ENCODE measurements at regions not wholly inside any gene's neighbourhood (a gene's known extent, or its start where the extent isn't known, plus 50 kb on each side); places are given as distances from the start of the nearest gene placed in this dataset.
"Not testable (repeated sequence)": the region's sequence is repeated elsewhere in the genome, so short reads cannot be mapped to it uniquely, and the experiment has no call there.

GRCh38 chr9:102507044-102507687, 488.0 kb upstream of the CYLC2 start:
- FAIRE-seq (no peak), DNase-seq (ENCODE audit: low spot score) (no peak)

GRCh38 chr9:102506406-102506805, 488.7 kb upstream of the CYLC2 start:
- no peak for FAIRE-seq
- DNase-seq (ENCODE audit: low spot score), result no peak

- no peak for FAIRE-seq
- no peak for DNase-seq (ENCODE audit: low spot score)
These were observed 495.7 kb upstream of the CYLC2 start for GRCh38 chr9:102499468-102499867.

- FAIRE-seq (no peak), DNase-seq (ENCODE audit: low spot score) (no peak)
These were observed 497.4 kb upstream of the CYLC2 start for GRCh38 chr9:102497709-102498108.

DNA sequence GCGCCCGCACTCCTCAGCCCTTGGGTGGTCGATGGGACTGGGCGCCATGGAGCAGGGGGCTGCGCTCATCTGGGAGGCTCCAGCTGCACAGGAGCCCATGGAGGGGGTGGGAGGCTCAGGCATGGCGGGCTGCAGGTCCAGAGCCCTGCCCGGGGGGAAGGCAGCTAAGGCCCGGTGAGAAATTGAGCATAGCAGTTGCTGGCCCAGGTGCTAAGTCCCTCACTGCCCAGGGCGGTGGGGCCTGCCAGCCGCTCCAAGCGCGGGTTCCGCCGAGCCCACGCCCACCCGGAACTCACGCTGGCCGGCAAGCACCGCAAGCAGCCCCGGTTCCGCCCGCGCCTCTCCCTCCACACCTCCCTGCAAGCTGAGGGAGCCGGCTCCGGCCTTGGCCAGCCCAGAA, 508.2 kb upstream of the CYLC2 start:
- FAIRE-seq; DNase-seq (ENCODE audit: low spot score): not testable (repeated sequence)

DNA sequence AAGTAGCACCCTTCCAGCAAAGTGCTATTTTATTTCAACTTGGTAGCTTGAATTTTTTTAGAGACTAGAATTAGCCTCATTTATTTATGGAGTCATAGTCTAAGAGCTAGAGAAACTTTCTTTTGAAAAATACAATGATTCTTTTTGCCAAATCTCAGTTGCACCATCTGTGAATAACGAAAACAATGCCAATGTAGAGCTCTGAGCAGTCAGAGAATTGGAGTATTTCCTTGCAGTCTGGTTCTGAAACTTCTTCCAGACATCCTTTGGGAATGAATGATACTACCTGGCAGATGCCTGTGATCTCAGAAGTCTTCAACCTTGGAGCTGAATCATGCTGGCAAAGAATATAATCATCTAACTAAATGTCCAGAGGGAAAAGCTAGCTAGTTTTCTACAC, 511.5 kb upstream of the CYLC2 start:
- FAIRE-seq, result no peak
- no peak for DNase-seq (ENCODE audit: low spot score)

- FAIRE-seq (peak; percentile 58), DNase-seq (ENCODE audit: low spot score) (no peak)
These were observed 512.4 kb upstream of the CYLC2 start for GRCh38 chr9:102482776-102483175.

DNA sequence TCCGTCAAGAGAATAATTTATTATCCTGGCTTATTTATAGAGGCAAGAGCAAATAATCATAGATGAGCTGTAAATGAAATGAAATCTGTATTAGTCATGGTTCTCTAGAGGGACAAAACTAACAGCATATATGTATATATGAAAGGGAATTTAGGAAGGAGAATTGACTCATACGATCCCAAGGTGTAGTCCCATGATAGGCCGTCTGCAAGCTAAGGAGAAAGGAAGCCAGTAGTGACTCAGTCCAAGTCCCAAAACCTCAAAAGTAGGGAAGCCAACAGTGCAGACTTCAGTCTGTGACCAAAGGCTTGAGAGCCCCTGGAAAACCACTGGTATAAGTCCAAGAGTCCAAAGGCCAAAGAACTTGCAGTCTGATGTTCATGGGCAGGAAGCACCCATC, 515.9 kb upstream of the CYLC2 start:
- no peak for FAIRE-seq
- DNase-seq (ENCODE audit: low spot score), result no peak

DNA sequence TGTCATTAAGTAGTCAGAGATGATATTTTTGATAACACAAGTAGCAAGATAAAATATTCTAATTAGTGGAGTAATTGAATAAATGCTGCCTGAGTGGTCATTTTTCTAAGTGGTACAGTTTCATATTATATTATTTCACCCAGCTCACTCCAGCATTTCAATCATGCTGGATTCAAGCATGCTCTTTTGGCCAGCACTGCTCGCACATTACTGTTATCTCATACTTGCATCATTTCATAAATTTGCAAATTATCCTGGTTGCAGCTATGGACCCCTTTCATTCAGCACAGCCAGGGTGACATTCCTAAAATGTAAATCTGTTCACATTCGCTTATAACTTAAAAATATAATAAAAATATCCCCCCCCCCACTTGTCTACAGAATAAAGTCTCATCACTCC, 520.8 kb upstream of the CYLC2 start:
- FAIRE-seq (no peak), DNase-seq (ENCODE audit: low spot score) (no peak)

GRCh38 chr9:102469430-102469829, 525.7 kb upstream of the CYLC2 start:
- not testable (repeated sequence) for DNase-seq (ENCODE audit: low spot score); FAIRE-seq

DNA sequence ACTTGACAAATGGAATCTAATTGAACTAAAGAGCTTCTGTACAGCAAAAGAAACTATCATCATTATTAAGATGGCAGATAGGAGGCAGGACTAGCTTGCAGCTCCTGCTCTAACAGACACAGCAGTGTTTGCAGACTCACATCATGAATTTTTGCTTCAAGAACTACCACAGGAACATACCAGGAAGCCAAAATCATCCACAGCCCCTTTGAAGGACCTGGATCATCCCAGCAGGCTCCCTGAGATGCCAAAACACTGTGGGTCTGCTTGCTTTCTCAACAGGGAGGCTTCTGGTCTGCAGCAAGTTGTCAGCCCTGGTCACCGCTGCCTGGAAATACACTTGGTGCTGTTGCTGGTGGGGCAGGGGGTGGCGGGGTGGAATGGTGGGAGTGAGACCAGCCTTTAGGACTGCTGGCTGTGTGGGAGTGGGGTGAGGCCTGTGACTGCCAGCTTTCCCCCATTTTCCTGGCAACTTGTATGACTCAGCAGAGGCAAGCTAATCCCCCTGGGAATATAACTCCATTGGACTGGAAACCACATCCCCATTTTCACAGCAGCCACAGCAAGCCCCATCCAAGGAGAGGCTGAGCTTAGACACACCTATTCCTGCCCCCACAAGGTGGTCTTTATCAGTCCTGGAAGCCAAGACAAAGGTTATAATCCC, 533.8 kb upstream of the CYLC2 start:
- DNase-seq (ENCODE audit: low spot score) (no peak), FAIRE-seq (no peak)

GRCh38 chr9:102459828-102460227, 535.3 kb upstream of the CYLC2 start:
- FAIRE-seq (no peak), DNase-seq (ENCODE audit: low spot score) (no peak)

DNA sequence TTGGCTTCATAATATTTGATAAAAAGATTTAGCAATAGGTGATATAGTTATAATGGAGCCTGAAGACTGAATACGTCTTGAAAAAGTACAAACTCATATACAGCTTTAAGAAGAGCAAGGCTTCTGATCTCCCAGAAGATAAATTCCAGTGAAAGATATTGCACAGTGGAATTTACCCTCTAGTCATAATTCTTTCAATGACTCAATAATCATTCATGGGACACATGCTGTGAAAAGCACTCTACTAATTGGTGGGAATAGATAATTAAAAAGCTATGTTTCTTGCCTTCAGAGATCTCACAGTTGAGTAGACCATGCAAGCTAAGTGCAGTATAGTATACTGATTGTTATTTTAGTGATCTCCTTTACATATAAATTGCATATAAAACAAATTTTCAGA, 538.6 kb upstream of the CYLC2 start:
- DNase-seq (ENCODE audit: low spot score), result no peak
- FAIRE-seq, result no peak

- DNase-seq (ENCODE audit: low spot score) (no peak), FAIRE-seq (no peak)
These were observed 549.2 kb upstream of the CYLC2 start for GRCh38 chr9:102445906-102446305.

DNA sequence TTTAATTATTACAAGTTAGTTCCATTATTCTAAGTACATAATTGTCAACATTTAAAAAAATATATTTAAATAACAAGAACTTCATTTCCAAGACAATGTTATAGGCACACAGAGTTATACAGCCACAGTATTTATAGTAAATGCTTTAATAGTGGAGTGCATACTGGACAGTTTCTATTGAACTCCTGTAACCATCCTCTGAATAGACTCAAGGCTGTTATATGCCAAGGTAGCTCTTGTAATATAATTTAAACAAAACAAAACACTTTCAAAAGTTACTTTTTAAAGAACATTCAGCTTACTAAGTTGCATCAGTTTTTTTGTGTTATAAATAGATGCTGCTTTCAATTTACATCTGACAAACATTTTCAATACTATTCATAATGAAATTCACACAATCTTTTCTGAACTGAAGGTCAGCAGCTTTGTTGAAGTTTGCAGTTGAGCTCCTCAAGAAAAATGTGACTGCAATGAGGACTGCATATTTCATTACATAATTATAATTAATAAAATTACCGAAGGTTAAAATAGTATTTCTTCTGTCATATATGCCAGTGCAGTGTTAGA, 549.9 kb upstream of the CYLC2 start:
- DNase-seq (ENCODE audit: low spot score) (no peak), FAIRE-seq (no peak)

DNA sequence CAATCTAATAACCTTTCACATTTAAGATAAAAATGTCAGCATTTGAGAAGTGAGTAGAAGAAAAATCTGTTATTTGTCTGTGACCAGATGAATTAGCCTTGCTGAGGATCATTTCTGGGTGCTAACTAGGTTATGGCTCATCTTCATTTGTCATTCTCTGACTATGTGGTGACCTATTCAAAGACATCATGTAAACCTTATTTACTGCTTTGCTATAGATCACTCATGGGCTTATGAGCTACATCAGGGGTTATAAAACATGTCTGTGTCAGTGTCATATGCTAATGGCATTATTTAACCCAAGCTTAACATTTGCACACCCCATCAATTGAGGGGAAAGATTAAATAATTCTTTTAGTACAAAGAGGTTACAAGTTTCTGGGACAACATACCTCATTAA, 555.5 kb upstream of the CYLC2 start:
- DNase-seq (ENCODE audit: low spot score), result no peak
- no peak for FAIRE-seq

DNA sequence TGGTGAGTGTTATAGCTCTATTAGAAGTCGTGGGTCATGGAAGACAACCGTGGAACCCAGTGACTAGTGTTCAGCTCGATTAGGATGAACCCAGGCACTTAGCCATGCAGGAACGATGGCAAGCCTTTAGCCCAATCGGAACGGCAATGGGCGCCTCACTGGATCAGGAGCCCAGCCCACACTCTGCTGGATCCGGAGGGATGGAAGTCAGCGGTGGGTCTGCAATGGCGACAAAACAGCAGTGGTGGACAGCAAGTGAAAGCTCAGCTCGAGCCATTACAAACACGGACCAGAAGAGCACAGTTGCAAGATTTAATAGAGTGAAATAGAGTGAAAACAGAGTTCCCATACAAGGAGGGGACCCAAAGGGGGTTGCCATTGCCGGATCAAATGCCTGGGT, 558.5 kb upstream of the CYLC2 start:
- not testable (repeated sequence) for DNase-seq (ENCODE audit: low spot score); FAIRE-seq

DNA sequence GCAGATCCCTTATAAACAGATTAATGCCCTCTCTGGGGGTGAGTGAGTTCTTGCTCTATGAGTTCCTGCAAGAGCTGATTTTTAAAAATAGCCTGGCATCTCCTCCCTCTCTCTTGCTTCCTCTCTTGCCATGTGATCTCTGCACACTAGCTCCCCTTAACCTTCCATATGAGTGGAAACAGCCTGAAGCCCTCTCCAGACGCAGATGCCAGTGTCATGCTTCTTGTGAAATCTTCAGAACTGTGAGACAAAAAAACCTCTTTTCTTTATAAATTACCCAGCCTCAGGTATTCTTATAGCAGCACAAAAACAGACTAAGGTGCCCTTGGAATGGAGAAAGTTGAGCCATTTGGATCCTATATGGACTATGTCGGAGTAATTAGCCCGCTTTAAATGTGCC, 559.7 kb upstream of the CYLC2 start:
- no peak for DNase-seq (ENCODE audit: low spot score)
- FAIRE-seq, result no peak

DNA sequence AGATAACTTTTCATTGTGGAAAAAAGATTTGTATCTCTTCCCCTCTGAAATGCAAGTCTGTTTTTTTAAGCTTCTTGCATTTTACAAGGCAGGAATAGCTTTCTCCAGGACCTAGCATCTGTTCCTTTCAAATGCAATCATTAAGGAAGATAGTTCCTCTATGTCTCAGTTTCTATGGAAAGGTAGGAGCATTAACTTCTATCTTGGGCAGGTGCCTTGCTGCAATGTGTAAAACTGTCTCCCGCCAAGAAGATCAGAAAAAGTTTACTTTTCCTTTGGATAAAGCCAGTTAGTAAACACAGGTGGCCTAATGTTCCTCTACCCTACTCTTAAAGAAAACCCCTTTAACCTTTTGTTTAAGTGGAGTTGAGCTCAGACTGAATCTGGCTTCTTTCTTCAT, 560.6 kb upstream of the CYLC2 start:
- DNase-seq (ENCODE audit: low spot score) (no peak), FAIRE-seq (no peak)

- no peak for FAIRE-seq
- no peak for DNase-seq (ENCODE audit: low spot score)
These were observed 566.8 kb upstream of the CYLC2 start for GRCh38 chr9:102428305-102428704.

- DNase-seq (ENCODE audit: low spot score); FAIRE-seq: not testable (repeated sequence)
These were observed 578.9 kb upstream of the CYLC2 start for GRCh38 chr9:102416251-102416650.

- FAIRE-seq (no peak), DNase-seq (ENCODE audit: low spot score) (no peak)
These were observed 589.8 kb upstream of the CYLC2 start for GRCh38 chr9:102405218-102405867.

All from RCC 7860 (cell line).